Muscle of leg (tissue), 3 donors: ENCODE measurements at regions not wholly inside any gene's neighbourhood (a gene's known extent, or its start where the extent isn't known, plus 50 kb on each side); places are given as distances from the start of the nearest gene placed in this dataset.
"Not testable (repeated sequence)": the region's sequence is repeated elsewhere in the genome, so short reads cannot be mapped to it uniquely, and the experiment has no call there.

Experiments used
- DNase-seq: peaks from one replicate; pipeline ENCODE4 v3.0.0; 2013
- H3K27ac ChIP-seq: one replicate; pipeline ENCODE4 v1.5.1; 2013; ENCODE audit warnings: mild to moderate bottlenecking, low read length, control low read depth
- H3K27me3 ChIP-seq: one replicate; pipeline ENCODE4 v1.6.1; 2013; ENCODE audit warnings: low read length; ENCODE audit not compliant: control insufficient read depth, insufficient read depth
- H3K36me3 ChIP-seq: one replicate; pipeline ENCODE4 v1.6.1; 2013; ENCODE audit warnings: low read length; ENCODE audit not compliant: control insufficient read depth, insufficient read depth
- H3K4me1 ChIP-seq: one replicate; pipeline ENCODE4 v1.6.1; 2013; ENCODE audit warnings: low read length; ENCODE audit not compliant: control insufficient read depth, insufficient read depth
- H3K4me3 ChIP-seq: one replicate; pipeline ENCODE4 v1.5.1; 2013; ENCODE audit warnings: low read length, control low read depth
- H3K9me3 ChIP-seq: replicated peaks from 2 replicates; pipeline ENCODE4 v1.6.1; 2013; ENCODE audit warnings: low read depth, low read length; ENCODE audit not compliant: control insufficient read depth
- WGBS: methylation state at CpG from one replicate; pipeline ENCODE4 v1.1.5; 2013; ENCODE audit warnings: missing lambda C conversion rate; ENCODE audit not compliant: insufficient coverage; 5-methylcytosine and 5-hydroxymethylcytosine counted together

DNA sequence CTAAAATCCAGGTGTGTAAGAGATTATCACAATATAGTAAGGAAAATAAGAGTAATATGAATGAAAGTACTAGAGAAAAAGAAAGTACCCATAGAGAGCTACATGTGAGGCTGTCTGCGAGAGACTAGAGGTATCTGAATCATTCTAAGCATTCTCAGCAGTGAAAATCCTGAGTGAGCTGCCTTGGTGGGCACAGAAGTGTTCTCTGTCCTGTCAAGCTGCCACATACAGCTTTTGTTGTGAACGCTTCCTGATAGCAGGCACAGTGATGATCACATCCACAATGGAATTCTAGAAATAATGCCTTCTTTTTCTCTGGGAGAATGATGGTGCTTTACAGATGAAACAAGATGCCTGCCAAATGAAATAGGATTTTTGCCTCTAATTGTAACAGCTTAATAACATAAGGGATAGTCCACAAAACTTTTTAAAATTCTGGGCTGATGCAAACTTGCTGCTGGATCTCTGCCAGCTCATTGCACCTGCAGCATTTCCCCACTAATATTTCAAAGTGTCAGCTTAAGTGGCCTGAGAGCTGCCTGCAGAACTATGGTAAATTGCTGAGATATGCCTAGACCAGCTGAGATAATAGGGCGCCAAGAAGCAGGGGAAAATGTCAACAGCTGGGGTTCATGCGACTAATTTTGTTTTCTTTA lies 620.5 kb downstream of the DOK5 start:
- Histone ChIP-seq H3K9me3 (no peaks in the 10 kb centered on the region), H3K27ac (no peak overlapping the region), H3K36me3 (no peaks in the 10 kb centered on the region), H3K27me3 (no peaks in the 10 kb centered on the region), H3K4me3 (no peak overlapping the region), H3K4me1 (peaks cover 8% of the 10 kb centered on the region)
- 50% methylated on average over 1 of the region's 4 CpGs for WGBS
- peak; percentile 63 for DNase-seq

DNA sequence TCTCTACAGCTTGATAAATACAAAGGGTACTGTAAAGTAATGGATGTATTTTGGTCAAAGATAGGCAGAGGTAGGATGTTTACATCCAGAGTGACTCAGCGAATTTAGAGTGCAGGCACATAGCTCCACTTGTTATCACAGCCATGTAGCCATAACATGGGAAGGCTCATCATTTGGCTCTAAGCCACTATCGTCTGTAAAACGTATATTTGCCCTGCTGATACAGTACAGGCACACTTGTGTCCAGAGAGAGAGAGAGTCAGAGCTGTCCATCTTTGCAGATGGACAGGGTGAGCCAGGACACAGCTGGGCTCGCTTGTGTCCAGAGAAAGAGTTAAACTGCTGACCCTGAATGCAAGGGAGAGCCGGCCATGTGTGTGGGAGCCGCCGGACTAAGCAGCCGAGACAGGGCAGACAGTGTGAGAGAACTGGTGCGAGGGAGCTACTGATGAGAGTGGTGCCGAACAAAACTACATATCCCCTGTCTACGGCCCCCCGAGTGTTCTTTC lies 619.0 kb downstream of the DOK5 start:
- DNase-seq, result no peak
- 63% methylated on average over 10 of the region's 12 CpGs for WGBS
- H3K27ac ChIP-seq, result no peak overlapping the region
- no peaks in the 10 kb centered on the region for H3K9me3 ChIP-seq
- no peaks in the 10 kb centered on the region for H3K36me3 ChIP-seq
- H3K4me3 ChIP-seq, result no peak overlapping the region
- H3K4me1 ChIP-seq, result peaks cover 8% of the 10 kb centered on the region
- H3K27me3 ChIP-seq, result no peaks in the 10 kb centered on the region

DNA sequence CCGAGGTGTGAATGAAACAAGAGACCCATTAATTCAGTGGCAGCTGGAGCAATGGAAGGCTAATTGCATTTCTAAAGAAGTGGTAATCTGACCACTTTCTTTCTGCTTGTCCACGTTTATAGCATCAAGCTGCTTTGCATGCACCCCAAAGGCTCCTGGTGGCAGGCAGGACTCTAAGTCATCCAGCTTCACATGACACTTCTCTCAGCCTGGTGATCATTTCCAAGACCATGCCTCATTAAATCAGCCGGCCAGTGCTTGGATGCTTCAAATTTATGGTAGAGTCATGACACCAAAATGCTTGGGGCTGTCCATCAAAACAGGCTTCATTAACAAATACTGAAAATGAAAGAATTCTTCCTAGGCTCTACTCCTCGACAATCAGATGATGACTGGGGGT lies 614.9 kb downstream of the DOK5 start:
- Histone ChIP-seq H3K4me3 (no peak overlapping the region), H3K27me3 (no peaks in the 10 kb centered on the region), H3K27ac (no peak overlapping the region), H3K36me3 (no peaks in the 10 kb centered on the region), H3K4me1 (peaks cover 5% of the 10 kb centered on the region), H3K9me3 (no peaks in the 10 kb centered on the region)
- DNase-seq, result no peak
- WGBS, result 18% methylated on average over 3 of the region's 4 CpGs

- no peaks in the 10 kb centered on the region for H3K36me3 ChIP-seq
- H3K27me3 ChIP-seq, result no peaks in the 10 kb centered on the region
- H3K4me3 ChIP-seq, result no peak overlapping the region
- WGBS, result no CpG with 5 or more reads among the region's 1 CpG
- H3K9me3 ChIP-seq, result no peaks in the 10 kb centered on the region
- H3K4me1 ChIP-seq, result no peaks in the 10 kb centered on the region
- H3K27ac ChIP-seq, result no peak overlapping the region
- no peak for DNase-seq
These were observed 611.0 kb downstream of the DOK5 start for GRCh38 chr20:55086421-55086820.

DNA sequence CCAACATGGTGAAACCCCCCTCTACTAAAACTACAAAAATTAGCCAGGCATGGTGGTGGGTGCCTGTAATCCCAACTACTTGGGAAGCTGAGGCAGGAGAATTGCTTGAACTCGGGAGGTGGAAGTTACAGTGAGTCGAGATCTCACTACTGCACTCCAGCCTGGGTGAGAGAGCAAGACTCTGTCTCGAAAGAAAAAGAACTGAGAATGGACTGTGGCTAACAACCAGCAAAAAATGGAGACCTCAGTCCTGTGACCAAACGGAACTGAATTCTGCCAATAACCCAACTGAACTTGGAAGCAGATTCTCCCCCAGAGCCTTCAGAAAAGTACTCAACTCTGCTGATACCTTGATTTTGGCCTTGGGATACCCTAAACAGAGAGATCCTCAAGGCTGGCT lies 604.5 kb downstream of the DOK5 start:
- WGBS, result 90% methylated on average over 2 of the region's 4 CpGs
- no peak for DNase-seq

GRCh38 chr20:55074266-55074840 lies 599.0 kb downstream of the DOK5 start:
- not testable (repeated sequence) for H3K4me1 ChIP-seq, H3K9me3 ChIP-seq, H3K36me3 ChIP-seq, H3K4me3 ChIP-seq, H3K27me3 ChIP-seq, H3K27ac ChIP-seq, DNase-seq
- 89% methylated on average over 10 of the region's 19 CpGs for WGBS

More for the DNA sequence above, 604.5 kb downstream of the DOK5 start:
- no peak overlapping the region for H3K27ac ChIP-seq
- no peaks in the 10 kb centered on the region for H3K27me3 ChIP-seq
- no peaks in the 10 kb centered on the region for H3K4me1 ChIP-seq
- no peak overlapping the region for H3K4me3 ChIP-seq
- no peaks in the 10 kb centered on the region for H3K36me3 ChIP-seq
- no peaks in the 10 kb centered on the region for H3K9me3 ChIP-seq

DNA sequence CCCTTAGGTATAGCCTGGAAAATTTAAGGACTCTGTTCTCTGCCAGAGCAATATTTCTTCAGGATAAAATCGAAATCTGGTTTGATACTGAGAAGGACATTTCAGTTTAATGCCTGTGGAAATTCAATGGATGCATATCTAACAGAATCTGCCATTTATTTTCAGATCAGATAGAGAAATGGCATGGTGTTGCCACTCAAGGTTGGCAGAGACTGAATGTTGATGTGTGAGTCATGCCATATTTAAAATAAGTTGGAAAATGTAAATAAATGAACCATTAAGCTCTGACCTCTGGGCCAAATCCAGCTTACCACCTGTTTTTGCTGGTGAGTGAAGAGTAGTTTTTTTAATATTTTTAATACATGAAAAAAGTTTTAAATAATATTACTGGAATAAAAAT lies 594.6 kb downstream of the DOK5 start:
- no peak overlapping the region for H3K27ac ChIP-seq
- peak; percentile 30 for DNase-seq
- H3K36me3 ChIP-seq, result no peaks in the 10 kb centered on the region
- H3K4me1 ChIP-seq, result no peaks in the 10 kb centered on the region
- no peak overlapping the region for H3K4me3 ChIP-seq
- peaks cover 3% of the 10 kb centered on the region for H3K9me3 ChIP-seq
- WGBS, result no CpG with 5 or more reads among the region's 1 CpG
- H3K27me3 ChIP-seq, result no peaks in the 10 kb centered on the region

DNA sequence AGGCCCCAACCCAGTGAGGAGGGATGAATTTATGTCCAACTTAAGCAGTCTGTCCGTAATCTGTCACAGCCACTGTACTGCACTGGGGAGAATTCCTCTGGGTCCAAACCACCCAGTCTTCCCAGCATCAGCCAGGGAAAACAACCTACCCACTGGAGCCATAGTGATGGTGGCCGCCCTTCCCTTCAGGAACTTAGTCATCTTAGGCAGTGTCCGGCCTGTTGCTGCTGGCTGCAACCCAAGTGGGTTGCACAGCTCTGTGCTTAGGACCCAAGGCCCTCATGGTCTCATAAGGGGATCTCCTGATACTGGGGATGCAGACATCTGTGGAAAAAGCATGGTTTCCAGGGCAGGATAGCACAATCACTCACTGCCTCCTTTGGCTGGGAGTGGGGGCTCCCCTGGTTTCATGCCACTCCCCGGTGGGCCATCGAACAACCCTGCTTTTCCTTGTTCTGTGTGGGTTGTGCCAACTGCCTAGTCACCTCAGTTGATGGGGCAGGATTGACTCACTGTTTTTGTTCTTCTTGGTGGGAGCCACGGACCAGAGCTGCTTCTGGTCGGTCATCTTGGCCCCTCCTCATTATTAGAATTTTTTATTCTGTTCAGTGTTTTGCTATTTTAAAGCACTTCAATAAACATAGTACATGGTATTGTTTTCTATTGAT lies 591.9 kb downstream of the DOK5 start:
- no peaks in the 10 kb centered on the region for H3K4me1 ChIP-seq
- H3K4me3 ChIP-seq, result no peak overlapping the region
- H3K27me3 ChIP-seq, result no peaks in the 10 kb centered on the region
- peaks cover 2% of the 10 kb centered on the region for H3K9me3 ChIP-seq
- 84% methylated on average over 2 of the region's 7 CpGs for WGBS
- no peak overlapping the region for H3K27ac ChIP-seq
- DNase-seq, result no peak
- H3K36me3 ChIP-seq, result no peaks in the 10 kb centered on the region

- H3K4me3 ChIP-seq, result no peak overlapping the region
- no peak for DNase-seq
- no CpG with 5 or more reads among the region's 1 CpG for WGBS
- no peak overlapping the region for H3K27ac ChIP-seq
- H3K9me3 ChIP-seq, result peaks cover 2% of the 10 kb centered on the region
- no peaks in the 10 kb centered on the region for H3K4me1 ChIP-seq
- no peaks in the 10 kb centered on the region for H3K36me3 ChIP-seq
- no peaks in the 10 kb centered on the region for H3K27me3 ChIP-seq
These were observed 583.5 kb downstream of the DOK5 start for GRCh38 chr20:55058938-55059337.

GRCh38 chr20:55057779-55058415 lies 582.5 kb downstream of the DOK5 start:
- no peak overlapping the region for H3K27ac ChIP-seq
- H3K4me3 ChIP-seq, result no peak overlapping the region
- H3K9me3 ChIP-seq, result peaks cover 2% of the 10 kb centered on the region
- DNase-seq, result no peak
- H3K4me1 ChIP-seq, result no peaks in the 10 kb centered on the region
- H3K36me3 ChIP-seq, result no peaks in the 10 kb centered on the region
- H3K27me3 ChIP-seq, result no peaks in the 10 kb centered on the region
- WGBS, result no CpG with 5 or more reads among the region's 2 CpGs
